ENCODE measurements at regions not wholly inside any gene's neighbourhood (a gene's known extent, or its start where the extent isn't known, plus 50 kb on each side); places are given as distances from the start of the nearest gene placed in this dataset.

- no peak for TF ChIP-seq MYC (IDR thresholded peaks at IDR 0.05; ENCODE audit: low read depth, low read length)
- no peak; the same call in 1 of the 2 replicates for TF ChIP-seq MAX (IDR thresholded peaks at IDR 0.05; ENCODE audit: low read depth, low read length)
- no peak for TF ChIP-seq CTCF (IDR thresholded peaks at IDR 0.05; ENCODE audit: low read depth, low read length)
- no peak for TF ChIP-seq POLR2A (IDR thresholded peaks at IDR 0.05; ENCODE audit: extremely low read depth, insufficient read length)
- H3K4me3 ChIP-seq (ENCODE audit: low read depth, low read length) = peak overlapping the region; percentile 25
- peak; percentile 87 for DNase-seq (ENCODE audit: low read depth)
Observed at GRCh38 chr5:137563646-137564397, 64.7 kb upstream of the SPOCK1 start.

- no peak for DNase-seq (ENCODE audit: low read depth)
- no peak for TF ChIP-seq MYC (IDR thresholded peaks at IDR 0.05; ENCODE audit: low read depth, low read length)
- TF ChIP-seq CTCF (IDR thresholded peaks at IDR 0.05; ENCODE audit: low read depth, low read length) = no peak
- no peak for TF ChIP-seq POLR2A (IDR thresholded peaks at IDR 0.05; ENCODE audit: extremely low read depth, insufficient read length)
- no peak for TF ChIP-seq MAX (IDR thresholded peaks at IDR 0.05; ENCODE audit: low read depth, low read length)
- no peak overlapping the region for H3K4me3 ChIP-seq (ENCODE audit: low read depth, low read length)
Observed at GRCh38 chr5:137563301-137563645, 64.1 kb upstream of the SPOCK1 start.

GRCh38 chr5:137561608-137562007 is 62.5 kb upstream of the SPOCK1 start:
- no peak overlapping the region for H3K4me3 ChIP-seq (ENCODE audit: low read depth, low read length)
- no peak for TF ChIP-seq MAX (IDR thresholded peaks at IDR 0.05; ENCODE audit: low read depth, low read length)
- no peak for TF ChIP-seq MYC (IDR thresholded peaks at IDR 0.05; ENCODE audit: low read depth, low read length)
- TF ChIP-seq CTCF (IDR thresholded peaks at IDR 0.05; ENCODE audit: low read depth, low read length) = no peak
- TF ChIP-seq POLR2A (IDR thresholded peaks at IDR 0.05; ENCODE audit: extremely low read depth, insufficient read length) = no peak
- no peak for DNase-seq (ENCODE audit: low read depth)

GRCh38 chr5:137560420-137560819 is 61.3 kb upstream of the SPOCK1 start:
- H3K4me3 ChIP-seq (ENCODE audit: low read depth, low read length) = no peak overlapping the region
- DNase-seq (ENCODE audit: low read depth) = no peak
- TF ChIP-seq MYC (IDR thresholded peaks at IDR 0.05; ENCODE audit: low read depth, low read length) = no peak
- TF ChIP-seq CTCF (IDR thresholded peaks at IDR 0.05; ENCODE audit: low read depth, low read length) = no peak
- TF ChIP-seq MAX (IDR thresholded peaks at IDR 0.05; ENCODE audit: low read depth, low read length) = no peak
- TF ChIP-seq POLR2A (IDR thresholded peaks at IDR 0.05; ENCODE audit: extremely low read depth, insufficient read length) = no peak
